ENCODE measurements at regions not wholly inside any gene's neighbourhood (a gene's known extent, or its start where the extent isn't known, plus 50 kb on each side); places are given as distances from the start of the nearest gene placed in this dataset.

- no peak for TF ChIP-seq ZBTB7A (IDR thresholded peaks at IDR 0.05; ENCODE audit: low read depth)
- no peak for TF ChIP-seq CREB1 (IDR thresholded peaks at IDR 0.05; ENCODE audit: low read depth)
- TF ChIP-seq TEAD4 (IDR thresholded peaks at IDR 0.05) = no peak
- no peak for TF ChIP-seq USF1 (IDR thresholded peaks at IDR 0.05)
- no peak for TF ChIP-seq NFIC (IDR thresholded peaks at IDR 0.05)
- TF ChIP-seq RAD21 (IDR thresholded peaks at IDR 0.05; ENCODE audit: low read depth) = no peak
- TF ChIP-seq TCF12 (IDR thresholded peaks at IDR 0.05; ENCODE audit: low read depth) = no peak
- TF ChIP-seq REST (IDR thresholded peaks at IDR 0.05; ENCODE audit: low read depth) = no peak
- no peak for TF ChIP-seq MAX (IDR thresholded peaks at IDR 0.05)
- no peak for TF ChIP-seq CEBPB (IDR thresholded peaks at IDR 0.05)
- TF ChIP-seq EGR1 (IDR thresholded peaks at IDR 0.05) = no peak
These were observed 57.7 kb upstream of the CARD18 start for GRCh38 chr11:105197071-105197815.

GRCh38 chr11:105193260-105193659 lies 53.7 kb upstream of the CARD18 start:
- no peak for TF ChIP-seq FOXM1 (IDR thresholded peaks at IDR 0.05; ENCODE audit: borderline replicate concordance, low read depth)
- TF ChIP-seq MAX (IDR thresholded peaks at IDR 0.05) = no peak
- TF ChIP-seq REST (IDR thresholded peaks at IDR 0.05; ENCODE audit: low read depth) = no peak
- no peak for TF ChIP-seq RAD21 (IDR thresholded peaks at IDR 0.05; ENCODE audit: low read depth)
- TF ChIP-seq EGR1 (IDR thresholded peaks at IDR 0.05) = no peak

- no peak for TF ChIP-seq YY1 (IDR thresholded peaks at IDR 0.05; ENCODE audit: low read depth)
These were observed 52.5 kb upstream of the CARD18 start for GRCh38 chr11:105192115-105192514.

- TF ChIP-seq REST (IDR thresholded peaks at IDR 0.05; ENCODE audit: low read depth) (no peak), EGR1 (IDR thresholded peaks at IDR 0.05) (no peak), CREB1 (IDR thresholded peaks at IDR 0.05; ENCODE audit: low read depth) (no peak), TCF12 (IDR thresholded peaks at IDR 0.05; ENCODE audit: low read depth) (no peak), USF1 (IDR thresholded peaks at IDR 0.05) (no peak), TAF1 (IDR thresholded peaks at IDR 0.05; ENCODE audit: low read depth) (no peak), RAD21 (IDR thresholded peaks at IDR 0.05; ENCODE audit: low read depth) (no peak)
These were observed 50.0 kb upstream of the CARD18 start for GRCh38 chr11:105189581-105189980.
